GM03348 (cell line): ENCODE measurements at regions not wholly inside any gene's neighbourhood (a gene's known extent, or its start where the extent isn't known, plus 50 kb on each side); places are given as distances from the start of the nearest gene placed in this dataset.
"Not testable (repeated sequence)": the region's sequence is repeated elsewhere in the genome, so short reads cannot be mapped to it uniquely, and the experiment has no call there.

ENCODE experiments used
- DNase-seq: peaks from one replicate; pipeline ENCODE4 v3.0.0; 2012; ENCODE audit warnings: low spot score

DNA sequence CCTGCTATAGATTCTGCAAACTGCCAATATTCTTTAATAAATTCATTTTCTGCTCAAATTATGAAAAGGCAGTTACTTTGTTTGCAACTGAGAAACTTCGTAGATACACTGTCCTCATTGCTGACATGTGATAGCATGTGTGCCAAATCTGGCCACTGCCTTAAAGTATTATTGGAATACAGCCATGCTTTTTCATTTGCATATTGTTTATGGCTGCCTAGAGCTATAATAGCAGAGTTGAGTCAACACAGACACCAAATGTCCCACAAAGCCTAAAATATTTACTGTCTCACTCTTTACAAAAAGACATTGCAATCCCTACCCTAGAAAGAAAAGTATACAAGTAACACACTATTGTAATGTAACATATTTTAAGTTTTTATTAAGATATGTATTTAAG lies 647.4 kb downstream of the XPNPEP1 start:
- no peak for DNase-seq

- DNase-seq: no peak
These were observed 648.6 kb downstream of the XPNPEP1 start for GRCh38 chr10:109274681-109275080.

DNA sequence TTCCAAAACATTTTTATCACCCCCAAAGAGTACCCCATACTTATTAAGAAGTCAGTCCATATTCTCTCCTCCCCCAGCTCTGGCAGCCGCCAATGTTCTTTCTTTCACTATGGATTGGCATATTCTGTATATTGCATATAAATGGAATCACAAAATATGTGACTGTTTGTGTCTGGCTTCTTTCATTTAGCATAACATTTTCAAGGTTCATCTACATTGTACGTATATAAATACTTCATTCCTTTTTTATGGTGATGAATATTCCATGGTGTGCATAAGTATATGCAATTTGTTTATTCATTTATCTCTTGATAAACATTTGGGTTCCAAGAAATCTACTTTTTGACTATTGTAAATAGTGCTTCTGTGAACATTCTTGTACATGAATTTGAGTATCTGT lies 653.1 kb downstream of the XPNPEP1 start:
- no peak for DNase-seq

DNA sequence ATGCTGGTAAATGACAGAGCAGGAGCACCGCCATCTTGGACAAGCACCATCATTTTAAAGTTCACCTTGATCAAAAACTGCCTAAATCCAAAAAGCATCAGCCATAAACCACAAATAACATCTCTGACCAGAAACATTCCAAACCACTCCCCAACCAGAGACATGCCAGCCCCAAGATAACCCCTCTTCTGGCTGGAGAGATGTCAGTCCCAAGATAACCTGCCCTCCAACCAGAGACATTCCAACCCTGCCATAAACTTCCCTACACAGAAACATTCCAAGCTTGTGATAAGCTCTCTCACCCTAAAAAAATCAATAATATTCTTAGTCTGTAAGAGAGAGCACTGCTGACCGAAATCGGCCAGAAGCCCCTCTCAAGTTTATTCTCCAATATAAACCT lies 659.3 kb downstream of the XPNPEP1 start:
- DNase-seq: no peak

- DNase-seq: no peak
These were observed 662.1 kb downstream of the XPNPEP1 start for GRCh38 chr10:109261231-109261630.

- peak; percentile 27 for DNase-seq
These were observed 664.0 kb downstream of the XPNPEP1 start for GRCh38 chr10:109259293-109259692.

DNA sequence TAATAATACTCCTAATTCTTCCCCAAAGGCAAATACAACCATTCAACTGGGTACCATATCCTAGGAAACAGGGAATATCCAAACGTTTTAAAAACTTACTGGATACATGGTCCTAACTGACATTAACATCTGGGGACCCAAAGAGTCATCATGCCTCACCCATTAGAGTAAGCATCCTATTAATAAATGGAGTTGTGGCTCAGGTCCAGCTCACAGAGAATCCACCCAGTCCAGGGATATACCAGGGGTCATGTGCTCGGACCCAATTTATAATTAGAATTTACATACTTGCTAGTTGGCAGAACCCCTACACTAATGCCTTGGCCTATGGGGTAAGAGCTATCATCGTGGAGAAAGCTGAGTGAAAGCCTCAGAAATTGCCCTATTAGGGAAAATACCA lies 670.0 kb downstream of the XPNPEP1 start:
- DNase-seq: no peak

- DNase-seq: no peak
These were observed 673.2 kb downstream of the XPNPEP1 start for GRCh38 chr10:109250152-109250551.

DNA sequence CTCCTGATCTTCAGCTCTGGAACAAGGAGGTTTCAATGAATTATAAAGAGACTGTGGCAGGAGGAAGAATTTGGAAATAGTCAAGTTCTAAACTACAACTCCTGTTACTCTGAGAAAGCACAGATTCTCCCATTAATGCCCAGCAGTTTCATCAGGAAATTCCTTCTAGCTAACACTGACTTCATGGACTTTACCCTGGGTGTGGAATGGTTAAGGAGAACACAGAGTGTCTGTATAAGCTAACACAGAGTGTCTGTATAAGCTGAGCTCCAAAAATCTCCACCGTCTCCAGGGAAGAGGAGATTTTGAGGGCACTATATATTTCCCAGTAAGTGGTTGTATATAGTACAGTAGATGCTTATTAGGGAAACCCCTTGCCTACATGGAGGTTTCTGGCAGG lies 675.5 kb downstream of the XPNPEP1 start:
- DNase-seq: no peak

- no peak for DNase-seq
These were observed 677.5 kb downstream of the XPNPEP1 start for GRCh38 chr10:109245821-109246220.

DNA sequence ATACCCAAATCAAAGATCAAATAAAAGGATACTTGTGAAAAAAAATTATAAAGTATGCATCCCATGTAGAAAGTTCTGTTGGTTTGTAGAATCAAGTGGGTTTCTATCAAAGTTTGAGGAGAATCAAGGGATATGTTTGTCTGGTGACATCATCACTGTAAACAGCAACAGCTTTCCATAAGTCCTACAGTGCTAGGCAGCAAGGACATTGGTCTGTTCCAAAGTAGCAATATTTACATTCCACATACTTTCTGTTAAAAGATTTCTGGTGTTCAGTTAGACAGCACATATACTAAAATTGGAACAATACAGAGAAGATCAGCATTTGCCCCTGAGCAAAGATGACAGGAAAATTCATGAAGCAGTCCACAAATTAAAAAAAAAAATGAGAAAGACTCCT lies 683.9 kb downstream of the XPNPEP1 start:
- no peak for DNase-seq

- no peak for DNase-seq
These were observed 685.6 kb downstream of the XPNPEP1 start for GRCh38 chr10:109237682-109238081.

DNA sequence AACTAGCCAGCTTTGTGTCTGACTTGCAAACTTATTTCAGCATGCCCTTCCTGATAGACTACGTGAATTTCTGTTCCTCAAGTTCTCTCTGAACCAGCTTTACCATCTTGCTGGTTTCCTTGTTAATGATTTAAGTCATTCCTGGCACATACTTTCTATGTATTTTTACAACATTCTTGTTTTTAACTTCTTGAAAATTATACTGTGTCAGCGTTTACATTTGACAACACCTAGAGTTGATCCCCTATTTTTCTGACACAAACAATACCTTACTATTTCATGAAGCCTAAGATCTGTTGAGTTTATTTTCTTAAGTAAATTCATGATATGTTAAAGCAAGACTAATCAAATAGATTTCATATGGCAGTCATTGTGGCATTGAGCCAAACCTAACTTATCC lies 686.3 kb downstream of the XPNPEP1 start:
- no peak for DNase-seq

- not testable (repeated sequence) for DNase-seq
These were observed 699.8 kb downstream of the XPNPEP1 start for GRCh38 chr10:109223533-109223932.

GRCh38 chr10:109219935-109220605 lies 703.2 kb downstream of the XPNPEP1 start:
- no peak for DNase-seq

DNA sequence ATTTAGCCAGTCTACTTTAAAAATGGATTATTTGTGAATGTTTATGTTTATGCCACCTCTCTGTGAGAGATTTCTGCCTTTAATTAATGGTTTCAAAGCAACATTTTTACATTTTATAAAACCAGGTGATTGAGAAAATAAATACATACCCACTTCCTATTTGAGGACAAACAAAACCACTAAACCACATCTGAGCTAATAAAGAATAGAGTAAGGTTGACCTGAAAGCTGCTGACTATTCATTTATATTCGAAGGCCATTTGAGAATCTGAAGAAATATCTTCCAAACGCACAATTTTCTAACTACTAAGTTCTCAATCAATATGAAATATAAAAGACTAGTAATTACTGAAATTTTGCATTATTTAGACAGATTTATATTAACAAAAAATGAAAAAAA lies 705.1 kb downstream of the XPNPEP1 start:
- no peak for DNase-seq

DNA sequence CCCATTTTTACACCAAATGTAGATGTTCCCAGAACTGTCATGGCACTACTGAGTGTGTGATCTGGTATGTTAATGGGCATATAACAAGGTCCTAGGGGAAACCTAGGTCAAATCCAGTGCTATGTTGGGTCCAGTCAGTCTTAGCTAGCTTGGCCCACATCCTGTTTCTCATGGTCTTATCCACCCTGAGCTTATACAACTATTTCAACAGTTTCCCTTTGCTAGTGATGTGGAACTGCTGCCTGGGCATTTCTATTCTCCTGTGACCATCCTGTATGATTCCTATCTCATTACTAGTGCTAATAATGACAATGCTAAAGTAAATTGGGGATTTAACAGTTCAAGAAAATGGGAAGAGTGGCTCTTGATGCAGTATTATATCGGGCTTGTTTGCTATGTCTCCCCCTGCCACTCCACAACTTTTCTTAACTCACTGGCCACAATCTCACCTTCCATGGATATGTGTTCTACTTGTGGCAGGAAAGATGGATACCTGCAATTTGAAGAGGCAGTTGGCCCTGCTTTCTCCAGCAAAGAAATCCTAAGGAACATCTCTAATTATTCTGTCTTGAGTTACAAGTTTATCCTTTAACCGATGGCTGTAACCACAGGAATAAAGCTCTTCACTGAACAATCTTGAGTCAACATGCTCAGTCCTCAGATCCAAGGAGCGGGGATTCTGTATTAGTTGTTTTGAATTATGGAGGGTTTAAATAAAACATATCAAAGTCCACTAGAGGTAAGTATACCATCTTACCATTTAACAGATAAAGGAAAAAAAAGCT lies 707.8 kb downstream of the XPNPEP1 start:
- DNase-seq: no peak

GRCh38 chr10:109214891-109215290 lies 708.4 kb downstream of the XPNPEP1 start:
- DNase-seq: not testable (repeated sequence)

DNA sequence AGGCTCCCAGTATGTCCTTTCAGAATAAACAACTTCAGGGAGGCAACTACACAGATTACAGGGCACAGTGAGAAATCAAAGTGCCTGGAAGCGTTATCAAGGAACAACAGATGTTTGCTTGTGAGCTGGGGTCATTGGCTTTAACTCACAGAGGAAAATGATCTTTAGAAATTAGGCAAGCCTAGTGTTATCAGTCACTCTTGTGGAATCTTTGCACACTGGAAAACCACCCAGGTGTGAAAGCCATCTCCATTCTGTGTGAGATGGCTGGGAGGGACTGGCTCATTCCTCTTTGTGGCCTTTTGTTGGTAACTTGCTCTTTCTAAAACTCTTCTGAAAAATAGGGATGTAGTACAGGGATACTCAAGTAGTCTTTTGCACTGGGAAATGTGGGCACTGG lies 716.0 kb downstream of the XPNPEP1 start:
- DNase-seq: no peak

DNA sequence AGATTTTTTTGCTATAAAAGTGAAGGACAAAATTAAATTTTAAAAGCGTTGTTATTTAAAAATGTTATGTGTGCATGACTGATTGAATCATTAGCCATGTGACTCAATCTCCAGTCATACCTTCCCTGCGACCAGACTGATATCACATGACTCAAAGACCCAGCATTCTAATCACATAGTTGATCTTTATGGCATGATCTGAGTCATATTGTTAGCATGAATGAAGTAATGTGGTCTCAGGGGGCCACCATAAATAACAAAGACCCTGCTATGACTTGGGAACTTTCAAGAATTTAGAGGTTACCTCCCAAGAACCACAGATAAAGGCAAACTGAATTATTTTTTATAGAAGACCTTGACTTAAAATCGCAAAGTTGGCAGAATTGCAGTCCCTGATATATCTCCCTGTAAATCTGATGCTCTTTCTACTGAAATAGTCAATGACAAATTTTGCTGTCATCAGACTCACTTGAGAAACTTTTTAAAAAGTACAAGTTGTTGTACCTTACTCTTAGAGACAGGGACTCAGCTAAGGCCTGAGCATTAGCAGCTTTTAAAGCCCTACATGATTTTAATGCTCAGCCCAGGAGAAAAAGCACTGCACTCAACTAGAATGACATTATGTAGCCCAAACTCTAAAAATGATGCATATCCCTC lies 717.3 kb downstream of the XPNPEP1 start:
- peak; percentile 73 for DNase-seq

DNA sequence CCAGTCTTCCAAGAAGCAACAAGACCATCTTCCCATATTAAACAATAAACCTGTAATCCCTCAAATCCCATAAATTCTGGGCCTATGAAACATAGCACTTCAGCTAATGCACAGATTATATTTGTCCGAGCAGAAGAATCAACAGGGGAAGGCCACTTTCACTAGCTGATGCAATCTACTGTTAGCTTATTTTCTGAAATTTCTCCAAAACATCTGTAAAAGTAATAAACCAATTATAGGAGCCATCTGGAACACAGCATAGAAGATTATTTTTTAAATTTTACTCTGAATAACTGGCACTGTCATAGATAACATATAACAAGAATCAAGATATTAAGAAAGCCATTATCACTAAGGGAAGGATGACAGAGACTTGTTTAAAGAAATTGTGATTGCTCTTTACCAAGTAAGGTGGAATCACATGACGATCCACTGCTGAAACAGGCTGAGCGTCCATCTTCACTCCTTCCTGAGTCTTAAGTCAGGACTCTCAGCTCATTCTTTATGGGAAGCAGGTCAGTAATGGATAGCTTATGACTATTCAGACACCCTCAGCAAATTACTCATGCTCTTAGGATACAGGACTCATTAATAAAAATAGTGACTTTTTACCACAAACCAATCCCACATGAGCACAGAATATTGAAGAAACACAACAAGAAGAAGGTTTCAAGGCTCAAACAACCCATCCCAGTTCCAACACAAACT lies 719.5 kb downstream of the XPNPEP1 start:
- peak; percentile 16 for DNase-seq

GRCh38 chr10:109202111-109202510 lies 721.2 kb downstream of the XPNPEP1 start:
- DNase-seq: no peak

DNA sequence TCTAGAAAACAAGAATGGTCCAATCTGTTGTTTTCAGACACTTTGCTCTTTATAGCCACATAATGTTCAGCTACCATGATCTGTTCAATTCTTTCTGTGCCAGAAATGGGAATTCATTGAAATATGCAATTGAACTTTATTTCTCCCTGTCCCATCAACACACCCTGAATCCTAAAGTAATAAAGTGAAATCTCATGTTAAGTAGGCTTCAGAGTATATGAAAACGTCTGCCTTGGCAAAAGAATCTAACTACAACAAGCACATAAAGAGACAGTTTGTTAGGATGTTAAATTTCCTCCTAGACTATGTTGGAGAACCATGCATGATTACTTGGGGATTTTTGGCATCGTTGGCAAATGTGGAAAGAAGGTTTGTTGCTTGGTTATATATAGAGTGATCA lies 722.7 kb downstream of the XPNPEP1 start:
- no peak for DNase-seq
